GM20431 (cell line): ENCODE measurements at regions not wholly inside any gene's neighbourhood (a gene's known extent, or its start where the extent isn't known, plus 50 kb on each side); places are given as distances from the start of the nearest gene placed in this dataset.
"Not testable (repeated sequence)": the region's sequence is repeated elsewhere in the genome, so short reads cannot be mapped to it uniquely, and the experiment has no call there.

Experiments used
- in situ Hi-C: fragments of 300-500 bp; cut with MseI, MboI; formaldehyde crosslinking; loops from one replicate; pipeline ENCODE4 v1.15.0; 2020; ENCODE audit warnings: low sequenced_read_pairs; ENCODE audit not compliant: unreplicated experiment

GRCh38 chr6:30832864-30833263, 51.5 kb upstream of the DDR1 start:
- in situ Hi-C loops = loop anchor here (25.0 kb wide), 1 partner anchor 229 kb away; no protein-coding TSS in a partner anchor

GRCh38 chr6:30830438-30830837, 53.9 kb upstream of the DDR1 start:
- in situ Hi-C loops = loop anchor here (25.0 kb wide), 1 partner anchor 232 kb away; no protein-coding TSS in a partner anchor

- in situ Hi-C loops = loop anchor here (25.0 kb wide), 1 partner anchor 233 kb away; no protein-coding TSS in a partner anchor
Measured at GRCh38 chr6:30829639-30830255, 54.6 kb upstream of the DDR1 start.

- in situ Hi-C loops = loop anchor here (25.0 kb wide), 1 partner anchor 233 kb away; no protein-coding TSS in a partner anchor
Measured at GRCh38 chr6:30829033-30829432, 55.3 kb upstream of the DDR1 start.

GRCh38 chr6:30828027-30828962, 56.0 kb upstream of the DDR1 start:
- in situ Hi-C loops = loop anchor here (25.0 kb wide), 1 partner anchor 234 kb away; no protein-coding TSS in a partner anchor

- in situ Hi-C loops = loop anchor here (25.0 kb wide), 1 partner anchor 235 kb away; no protein-coding TSS in a partner anchor
Measured at GRCh38 chr6:30826961-30827342, 57.4 kb upstream of the DDR1 start.

GRCh38 chr6:30824698-30825097, 59.6 kb upstream of the DDR1 start:
- in situ Hi-C loops = loop anchor here (25.0 kb wide), 1 partner anchor 238 kb away; no protein-coding TSS in a partner anchor

GRCh38 chr6:30823534-30823865, 60.8 kb upstream of the DDR1 start:
- in situ Hi-C loops = no loop called here

- in situ Hi-C loops = no loop called here
Measured at GRCh38 chr6:30821862-30822784, 62.2 kb upstream of the DDR1 start.

- in situ Hi-C loops = no loop called here
Measured at GRCh38 chr6:30820193-30820592, 64.1 kb upstream of the DDR1 start.

GRCh38 chr6:30819297-30819917, 64.9 kb upstream of the DDR1 start:
- in situ Hi-C loops = no loop called here

GRCh38 chr6:30818391-30818841, 65.9 kb upstream of the DDR1 start:
- in situ Hi-C loops = no loop called here

GRCh38 chr6:30816791-30817739, 67.3 kb upstream of the DDR1 start:
- in situ Hi-C loops = no loop called here

- in situ Hi-C loops = not testable (repeated sequence)
Measured at GRCh38 chr6:30816296-30816695, 68.0 kb upstream of the DDR1 start.

- in situ Hi-C loops = not testable (repeated sequence)
Measured at GRCh38 chr6:30815041-30815742, 69.1 kb upstream of the DDR1 start.

GRCh38 chr6:30814146-30815040, 69.9 kb upstream of the DDR1 start:
- in situ Hi-C loops = no loop called here

- in situ Hi-C loops = no loop called here
Measured at GRCh38 chr6:30813631-30814145, 69.3 kb upstream of the IER3 start.
